NCI-H1436 treated with DMSO at 0.1 percent for 48 hours (cell line): ENCODE measurements at regions not wholly inside any gene's neighbourhood (a gene's known extent, or its start where the extent isn't known, plus 50 kb on each side); places are given as distances from the start of the nearest gene placed in this dataset.

Source experiments
- DNase-seq: peaks from one replicate; lab custom pipeline; 2025; lab: John Stamatoyannopoulos, UW

- no peak for DNase-seq
These were observed 470.0 kb upstream of the INTU start for GRCh38 chr4:127162741-127163140.

GRCh38 chr4:127165971-127166370 lies 466.8 kb upstream of the INTU start:
- no peak for DNase-seq

- DNase-seq = no peak
These were observed 458.6 kb upstream of the INTU start for GRCh38 chr4:127174201-127174600.

GRCh38 chr4:127174616-127175015 lies 458.1 kb upstream of the INTU start:
- DNase-seq = no peak

GRCh38 chr4:127179256-127180087 lies 453.3 kb upstream of the INTU start:
- DNase-seq = no peak

GRCh38 chr4:127181001-127181400 lies 451.8 kb upstream of the INTU start:
- no peak for DNase-seq

GRCh38 chr4:127182687-127183086 lies 450.1 kb upstream of the INTU start:
- DNase-seq = no peak

- DNase-seq = no peak
These were observed 443.9 kb upstream of the INTU start for GRCh38 chr4:127188847-127189246.

- no peak for DNase-seq
These were observed 438.5 kb upstream of the INTU start for GRCh38 chr4:127194281-127194680.

GRCh38 chr4:127196655-127197352 lies 436.0 kb upstream of the INTU start:
- no peak for DNase-seq

- no peak for DNase-seq
These were observed 429.1 kb upstream of the INTU start for GRCh38 chr4:127203562-127204200.

- no peak for DNase-seq
These were observed 428.4 kb upstream of the INTU start for GRCh38 chr4:127204322-127204721.

- no peak for DNase-seq
These were observed 423.1 kb upstream of the INTU start for GRCh38 chr4:127209580-127210095.

GRCh38 chr4:127210893-127211649 lies 421.7 kb upstream of the INTU start:
- no peak for DNase-seq

GRCh38 chr4:127211650-127212560 lies 420.9 kb upstream of the INTU start:
- DNase-seq = no peak

- DNase-seq = no peak
These were observed 420.1 kb upstream of the INTU start for GRCh38 chr4:127212701-127213100.

GRCh38 chr4:127214016-127214415 lies 418.7 kb upstream of the INTU start:
- no peak for DNase-seq

GRCh38 chr4:127214931-127215330 lies 417.8 kb upstream of the INTU start:
- no peak for DNase-seq

- DNase-seq = no peak
These were observed 415.0 kb upstream of the INTU start for GRCh38 chr4:127217586-127218229.

GRCh38 chr4:127219232-127219631 lies 413.5 kb upstream of the INTU start:
- DNase-seq = no peak
